HL-60 (cell line): ENCODE measurements at regions not wholly inside any gene's neighbourhood (a gene's known extent, or its start where the extent isn't known, plus 50 kb on each side); places are given as distances from the start of the nearest gene placed in this dataset.

ENCODE experiments used
- SPI1 ChIP-seq: IDR thresholded peaks from 2 replicates; pipeline ENCODE4 v1.6.1; 2012; ENCODE audit warnings: low read depth, mild to moderate bottlenecking, borderline replicate concordance
- TF ChIP-seq, protein P1 (sequence below): IDR thresholded peaks from one replicate; pipeline ENCODE4 v1.5.1; 2011; ENCODE audit warnings: low read length, control low read depth, inconsistent platforms; ENCODE audit not compliant: insufficient read depth

GRCh38 chr1:212215910-212216309 is 69.3 kb upstream of the PPP2R5A start:
- TF ChIP-seq, protein P1, sequence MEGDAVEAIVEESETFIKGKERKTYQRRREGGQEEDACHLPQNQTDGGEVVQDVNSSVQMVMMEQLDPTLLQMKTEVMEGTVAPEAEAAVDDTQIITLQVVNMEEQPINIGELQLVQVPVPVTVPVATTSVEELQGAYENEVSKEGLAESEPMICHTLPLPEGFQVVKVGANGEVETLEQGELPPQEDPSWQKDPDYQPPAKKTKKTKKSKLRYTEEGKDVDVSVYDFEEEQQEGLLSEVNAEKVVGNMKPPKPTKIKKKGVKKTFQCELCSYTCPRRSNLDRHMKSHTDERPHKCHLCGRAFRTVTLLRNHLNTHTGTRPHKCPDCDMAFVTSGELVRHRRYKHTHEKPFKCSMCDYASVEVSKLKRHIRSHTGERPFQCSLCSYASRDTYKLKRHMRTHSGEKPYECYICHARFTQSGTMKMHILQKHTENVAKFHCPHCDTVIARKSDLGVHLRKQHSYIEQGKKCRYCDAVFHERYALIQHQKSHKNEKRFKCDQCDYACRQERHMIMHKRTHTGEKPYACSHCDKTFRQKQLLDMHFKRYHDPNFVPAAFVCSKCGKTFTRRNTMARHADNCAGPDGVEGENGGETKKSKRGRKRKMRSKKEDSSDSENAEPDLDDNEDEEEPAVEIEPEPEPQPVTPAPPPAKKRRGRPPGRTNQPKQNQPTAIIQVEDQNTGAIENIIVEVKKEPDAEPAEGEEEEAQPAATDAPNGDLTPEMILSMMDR, result no peak
- no peak for TF ChIP-seq SPI1
